ENCODE measurements at regions not wholly inside any gene's neighbourhood (a gene's known extent, or its start where the extent isn't known, plus 50 kb on each side); places are given as distances from the start of the nearest gene placed in this dataset.

GRCh38 chr5:120380644-120381043 lies 83.5 kb upstream of the PRR16 start:
- Histone ChIP-seq H3K36me3 (ENCODE audit: insufficient read depth, low read length, poor library complexity, severe bottlenecking) (no peaks in the 10 kb centered on the region), H3K9me3 (ENCODE audit: low read depth, low read length, poor library complexity, severe bottlenecking) (no peaks in the 10 kb centered on the region), H3K4me1 (ENCODE audit: insufficient read depth, low read length, poor library complexity, severe bottlenecking) (no peaks in the 10 kb centered on the region), H3K4me3 (ENCODE audit: low read depth, low read length, poor library complexity, severe bottlenecking) (no peak overlapping the region), H3K27ac (ENCODE audit: low read depth, low read length, poor library complexity, severe bottlenecking) (no peak overlapping the region), H3K27me3 (replicated peaks; ENCODE audit: insufficient read depth, low read depth, low read length, poor library complexity) (no peaks in the 10 kb centered on the region)
- no peak for TF ChIP-seq EZH2 (IDR thresholded peaks at IDR 0.05; ENCODE audit: borderline replicate concordance, low read depth, low read length, poor library complexity, severe bottlenecking)
- TF ChIP-seq CTCF (conservative IDR thresholded peaks at IDR 0.05; ENCODE audit: low read depth, low read length) = no peak
- intact Hi-C loops (cut with micrococcal nuclease; ENCODE audit: unreplicated experiment) = no loop called here
- CTCF ChIA-PET = no interaction called here
- POLR2A ChIA-PET (ENCODE audit: low non-redundant PET) = no interaction called here
- no peak for DNase-seq (ENCODE audit: low spot score)
- no TSS peak for BruUV-seq (replicated peaks)

GRCh38 chr5:120382833-120383232 lies 81.3 kb upstream of the PRR16 start:
- intact Hi-C loops (cut with micrococcal nuclease; ENCODE audit: unreplicated experiment) = no loop called here
- Histone ChIP-seq H3K4me3 (ENCODE audit: low read depth, low read length, poor library complexity, severe bottlenecking) (no peak overlapping the region), H3K27me3 (replicated peaks; ENCODE audit: insufficient read depth, low read depth, low read length, poor library complexity) (no peaks in the 10 kb centered on the region), H3K9me3 (ENCODE audit: low read depth, low read length, poor library complexity, severe bottlenecking) (no peaks in the 10 kb centered on the region), H3K27ac (ENCODE audit: low read depth, low read length, poor library complexity, severe bottlenecking) (no peak overlapping the region), H3K4me1 (ENCODE audit: insufficient read depth, low read length, poor library complexity, severe bottlenecking) (no peaks in the 10 kb centered on the region), H3K36me3 (ENCODE audit: insufficient read depth, low read length, poor library complexity, severe bottlenecking) (no peaks in the 10 kb centered on the region)
- no TSS peak for BruUV-seq (replicated peaks)
- TF ChIP-seq CTCF (conservative IDR thresholded peaks at IDR 0.05; ENCODE audit: low read depth, low read length) (no peak), EZH2 (IDR thresholded peaks at IDR 0.05; ENCODE audit: borderline replicate concordance, low read depth, low read length, poor library complexity, severe bottlenecking) (no peak)
- ChIA-PET POLR2A (ENCODE audit: low non-redundant PET) (no interaction called here), CTCF (no interaction called here)
- no peak for DNase-seq (ENCODE audit: low spot score)

- H3K27ac ChIP-seq (ENCODE audit: low read depth, low read length, poor library complexity, severe bottlenecking) = no peak overlapping the region
- H3K4me3 ChIP-seq (ENCODE audit: low read depth, low read length, poor library complexity, severe bottlenecking) = no peak overlapping the region
- no peaks in the 10 kb centered on the region for H3K9me3 ChIP-seq (ENCODE audit: low read depth, low read length, poor library complexity, severe bottlenecking)
- CTCF ChIA-PET = no interaction called here
- H3K4me1 ChIP-seq (ENCODE audit: insufficient read depth, low read length, poor library complexity, severe bottlenecking) = no peaks in the 10 kb centered on the region
- H3K36me3 ChIP-seq (ENCODE audit: insufficient read depth, low read length, poor library complexity, severe bottlenecking) = no peaks in the 10 kb centered on the region
- no TSS peak for BruUV-seq (replicated peaks)
- intact Hi-C loops (cut with micrococcal nuclease; ENCODE audit: unreplicated experiment) = no loop called here
- POLR2A ChIA-PET (ENCODE audit: low non-redundant PET) = no interaction called here
- no peak for DNase-seq (ENCODE audit: low spot score)
- H3K27me3 ChIP-seq (replicated peaks; ENCODE audit: insufficient read depth, low read depth, low read length, poor library complexity) = no peaks in the 10 kb centered on the region
- TF ChIP-seq EZH2 (IDR thresholded peaks at IDR 0.05; ENCODE audit: borderline replicate concordance, low read depth, low read length, poor library complexity, severe bottlenecking) = no peak
- no peak for TF ChIP-seq CTCF (conservative IDR thresholded peaks at IDR 0.05; ENCODE audit: low read depth, low read length)
These were observed 77.1 kb upstream of the PRR16 start for GRCh38 chr5:120386981-120387380.
